B cell (primary cell): ENCODE measurements at regions not wholly inside any gene's neighbourhood (a gene's known extent, or its start where the extent isn't known, plus 50 kb on each side); places are given as distances from the start of the nearest gene placed in this dataset.

Experiments
- ATAC-seq: fragments of 200-7000 bp; cut with Tn5 transposase; one replicate; pipeline ENCODE4 v1.10.0; 2021; ENCODE audit warnings: low read depth, mild to moderate bottlenecking, moderate number of reproducible peaks, moderate library complexity
- CTCF ChIA-PET: fragments of 350-600 bp; sonication (Branson Sonifier 250); formaldehyde crosslinking; loops from one replicate; lab custom pipeline; 2021; ENCODE audit warnings: antibody characterized with exemption, inconsistent platforms; lab: Charles Lee
- POLR2A ChIA-PET: fragments of 350-600 bp; sonication (Branson Sonifier 250); formaldehyde crosslinking; loops from one replicate; lab custom pipeline; 2021; ENCODE audit warnings: antibody characterized with exemption; lab: Charles Lee
- DNase-seq: peaks from one replicate; pipeline ENCODE4 v3.0.0; 2013
- H2AFZ ChIP-seq: 2 replicates; pipeline ENCODE4 v1.6.1; 2012; ENCODE audit warnings: mild to moderate bottlenecking, low read depth, low read length; ENCODE audit not compliant: insufficient read depth, poor library complexity, severe bottlenecking
- H3K27ac ChIP-seq, 2 donors: 1 replicate in 1 of 2; 2 replicates in 1 of 2; pipeline ENCODE4 v1.5.1; 2012 to 2013; ENCODE audit warnings: low read length in 2 of 2, mild to moderate bottlenecking in 2 of 2, moderate library complexity in 1 of 2
- H3K27me3 ChIP-seq, 4 experiments: fragments of 200-600 bp in 1 of 4; sonication (generic) in 1 of 4; replicated peaks in 1 of 4; 1 replicate in 2 of 4; 2 replicates in 2 of 4; pipeline versions ENCODE4 v1.6.1 to v1.7.0; 2013 to 2016; ENCODE audit warnings: low read length in 3 of 4, mild to moderate bottlenecking in 2 of 4, mixed read lengths in 1 of 4, moderate library complexity in 1 of 4; ENCODE audit not compliant: insufficient read depth in 4 of 4, control insufficient read depth in 3 of 4; ENCODE audit errors: control extremely low read depth in 1 of 4
- H3K36me3 ChIP-seq, 2 experiments: replicated peaks in 1 of 2; 1 replicate in 1 of 2; 2 replicates in 1 of 2; pipeline versions ENCODE4 v1.6.1 to v1.7.1; 2013; ENCODE audit warnings: low read length in 1 of 2; ENCODE audit not compliant: insufficient read depth in 2 of 2, control insufficient read depth in 1 of 2; ENCODE audit errors: control extremely low read depth in 1 of 2, extremely low read depth in 1 of 2
- H3K4me1 ChIP-seq, 2 donors: fragments of 200-600 bp in 1 of 2; sonication (generic) in 1 of 2; 1 replicate in 1 of 2; 2 replicates in 1 of 2; pipeline versions ENCODE4 v1.5.1 to v1.6.1; 2013 to 2017; ENCODE audit warnings: low read length in 2 of 2; ENCODE audit not compliant: control insufficient read depth in 2 of 2, insufficient read depth in 2 of 2
- H3K4me2 ChIP-seq: replicated peaks from 2 replicates; pipeline ENCODE3; 2012; ENCODE audit warnings: mild to moderate bottlenecking, low read depth, low read length; ENCODE audit not compliant: poor library complexity, severe bottlenecking
- H3K4me3 ChIP-seq, 5 experiments: fragments of 200-600 bp in 1 of 5; sonication (generic) in 1 of 5; 1 replicate in 3 of 5; 2 replicates in 2 of 5; pipeline versions ENCODE4 v1.5.1 to v1.7.0; 2011 to 2016; ENCODE audit warnings: low read length in 4 of 5, mild to moderate bottlenecking in 4 of 5, low read depth in 2 of 5, control low read depth in 1 of 5, moderate library complexity in 1 of 5; ENCODE audit not compliant: insufficient read depth in 1 of 5; ENCODE audit errors: control extremely low read depth in 1 of 5, extremely low read depth in 1 of 5
- H3K79me2 ChIP-seq: fragments of 200-600 bp; sonication (generic); one replicate; pipeline ENCODE4 v1.6.0; 2016; ENCODE audit warnings: low read length; ENCODE audit not compliant: control insufficient read depth, insufficient read depth
- H3K9ac ChIP-seq: fragments of 200-600 bp; sonication (generic); 2 replicates; pipeline ENCODE4 v1.6.1; 2017; ENCODE audit warnings: mild to moderate bottlenecking, low read length, moderate library complexity
- H3K9me3 ChIP-seq, 3 donors: one replicate each; pipeline versions ENCODE4 v1.6.1 to v1.7.1; 2013; ENCODE audit warnings: low read length in 2 of 3; ENCODE audit not compliant: control insufficient read depth in 2 of 3, insufficient read depth in 1 of 3; ENCODE audit errors: control extremely low read depth in 1 of 3
- H4K20me1 ChIP-seq: 2 replicates; pipeline ENCODE4 v1.6.0; 2012; ENCODE audit warnings: mild to moderate bottlenecking, low read length; ENCODE audit not compliant: insufficient read depth, control insufficient read depth, poor library complexity, severe bottlenecking
- H3K27ac Mint-ChIP-seq: one replicate; pipeline ENCODE4 v1.8.0; 2021; ENCODE audit warnings: mixed read lengths
- H3K27me3 Mint-ChIP-seq: one replicate; pipeline ENCODE4 v1.8.0; 2021; ENCODE audit warnings: mixed read lengths
- H3K4me1 Mint-ChIP-seq: one replicate; pipeline ENCODE4 v1.8.0; 2021; ENCODE audit warnings: mixed read lengths
- H3K4me3 Mint-ChIP-seq: one replicate; pipeline ENCODE4 v1.8.0; 2021; ENCODE audit warnings: mixed read lengths
- H3K9me3 Mint-ChIP-seq: one replicate; pipeline ENCODE4 v1.8.0; 2022; ENCODE audit warnings: mixed read lengths; ENCODE audit not compliant: insufficient read depth
- EZH2 ChIP-seq: IDR thresholded peaks from 2 replicates; pipeline ENCODE4 v1.6.1; 2012; ENCODE audit warnings: borderline replicate concordance, low read depth, mild to moderate bottlenecking, moderate library complexity, low read length; ENCODE audit not compliant: insufficient read depth, poor library complexity, severe bottlenecking
- WGBS: methylation state at CpG from one replicate; pipeline ENCODE4 v1.1.5; 2013; ENCODE audit warnings: missing lambda C conversion rate; ENCODE audit not compliant: insufficient coverage; 5-methylcytosine and 5-hydroxymethylcytosine counted together
- intact Hi-C: fragments of 100-400 bp; cut with micrococcal nuclease; formaldehyde crosslinking; loops from one replicate; pipeline ENCODE4 v1.10.0; 2022
- TF ChIP-seq, protein P1 (sequence below): fragments of 200-600 bp; IDR thresholded peaks from one replicate; pipeline ENCODE4 v1.8.0; 2022; ENCODE audit warnings: antibody characterized with exemption, mild to moderate bottlenecking

DNA sequence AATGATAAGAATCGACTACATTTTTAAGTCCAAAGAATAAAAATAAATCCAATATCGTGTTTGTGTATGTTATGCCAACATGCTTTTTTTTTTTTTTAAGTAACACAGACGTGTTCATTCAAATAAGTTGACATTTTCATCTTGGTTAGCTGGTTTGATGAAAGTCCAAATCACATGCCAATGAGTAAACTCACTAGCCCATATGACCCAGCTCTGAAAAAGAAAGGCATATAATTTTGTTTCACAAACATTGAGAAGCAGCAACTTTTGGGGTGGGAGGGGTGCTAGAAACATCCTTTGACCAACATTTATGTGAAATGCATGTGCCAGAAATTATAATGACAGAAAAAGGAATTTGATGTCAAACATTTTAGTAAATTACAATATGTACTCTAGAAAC is 61.6 kb upstream of the SPP1 start:
- TF ChIP-seq EZH2, result no peak
- TF ChIP-seq, protein P1, sequence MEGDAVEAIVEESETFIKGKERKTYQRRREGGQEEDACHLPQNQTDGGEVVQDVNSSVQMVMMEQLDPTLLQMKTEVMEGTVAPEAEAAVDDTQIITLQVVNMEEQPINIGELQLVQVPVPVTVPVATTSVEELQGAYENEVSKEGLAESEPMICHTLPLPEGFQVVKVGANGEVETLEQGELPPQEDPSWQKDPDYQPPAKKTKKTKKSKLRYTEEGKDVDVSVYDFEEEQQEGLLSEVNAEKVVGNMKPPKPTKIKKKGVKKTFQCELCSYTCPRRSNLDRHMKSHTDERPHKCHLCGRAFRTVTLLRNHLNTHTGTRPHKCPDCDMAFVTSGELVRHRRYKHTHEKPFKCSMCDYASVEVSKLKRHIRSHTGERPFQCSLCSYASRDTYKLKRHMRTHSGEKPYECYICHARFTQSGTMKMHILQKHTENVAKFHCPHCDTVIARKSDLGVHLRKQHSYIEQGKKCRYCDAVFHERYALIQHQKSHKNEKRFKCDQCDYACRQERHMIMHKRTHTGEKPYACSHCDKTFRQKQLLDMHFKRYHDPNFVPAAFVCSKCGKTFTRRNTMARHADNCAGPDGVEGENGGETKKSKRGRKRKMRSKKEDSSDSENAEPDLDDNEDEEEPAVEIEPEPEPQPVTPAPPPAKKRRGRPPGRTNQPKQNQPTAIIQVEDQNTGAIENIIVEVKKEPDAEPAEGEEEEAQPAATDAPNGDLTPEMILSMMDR, result no peak
- intact Hi-C loops, result no loop called here
- H3K9me3 Mint-ChIP-seq, result no peaks in the 10 kb centered on the region
- H3K27ac Mint-ChIP-seq, result no peak overlapping the region
- no peak overlapping the region for H3K4me3 Mint-ChIP-seq
- no peaks in the 10 kb centered on the region for H3K9me3 ChIP-seq
- H3K36me3 ChIP-seq, result no peaks in the 10 kb centered on the region
- H4K20me1 ChIP-seq, result no peaks in the 10 kb centered on the region
- ATAC-seq, result no peak
- no peak overlapping the region for H3K4me3 ChIP-seq
- H3K9ac ChIP-seq, result no peak overlapping the region
- H2AFZ ChIP-seq, result no peak overlapping the region
- ChIA-PET CTCF (no interaction called here), POLR2A (no interaction called here)
- WGBS, result no CpG with 5 or more reads among the region's 3 CpGs
- H3K79me2 ChIP-seq, result no peaks in the 10 kb centered on the region
- peaks cover 3% of the 10 kb centered on the region for H3K27me3 Mint-ChIP-seq
- no peaks in the 10 kb centered on the region for H3K4me1 ChIP-seq
- H3K27ac ChIP-seq, result no peak overlapping the region
- H3K27me3 ChIP-seq, result peaks cover 0 to 2% (median 0%) of the 10 kb centered on the region in 4 experiments
- no peaks in the 10 kb centered on the region for H3K4me1 Mint-ChIP-seq
- DNase-seq, result no peak
- H3K4me2 ChIP-seq, result no peak overlapping the region

DNA sequence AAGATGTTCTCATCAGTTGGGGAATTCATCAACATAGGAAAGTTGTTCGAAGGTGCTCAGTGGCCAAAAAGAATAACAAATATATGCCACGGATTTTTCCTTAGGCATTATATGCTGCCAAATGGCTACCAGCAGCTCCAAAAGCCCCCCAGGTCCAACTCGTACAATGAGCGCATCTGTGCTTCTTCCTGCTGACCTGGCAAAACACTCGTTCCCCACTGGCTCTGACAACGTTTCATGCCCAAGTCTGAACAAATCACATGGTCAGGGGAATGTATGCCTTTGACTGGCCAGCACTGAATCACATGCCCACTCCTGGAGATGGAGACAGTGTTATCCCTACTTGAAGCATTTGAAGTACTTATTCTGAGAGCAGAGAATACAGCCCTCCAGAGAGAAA is 59.9 kb upstream of the SPP1 start:
- Mint-ChIP-seq H3K4me1 (no peaks in the 10 kb centered on the region), H3K4me3 (no peak overlapping the region), H3K27ac (no peak overlapping the region), H3K27me3 (peaks cover 3% of the 10 kb centered on the region), H3K9me3 (no peaks in the 10 kb centered on the region)
- Histone ChIP-seq H3K27ac (no peak overlapping the region), H3K36me3 (no peaks in the 10 kb centered on the region), H3K27me3 (peaks cover 0 to 2% (median 0%) of the 10 kb centered on the region in 4 experiments), H4K20me1 (no peaks in the 10 kb centered on the region), H3K4me2 (no peak overlapping the region), H3K9me3 (no peaks in the 10 kb centered on the region), H3K4me3 (no peak overlapping the region), H2AFZ (no peak overlapping the region), H3K9ac (no peak overlapping the region), H3K79me2 (no peaks in the 10 kb centered on the region), H3K4me1 (no peaks in the 10 kb centered on the region)
- ChIA-PET POLR2A (no interaction called here), CTCF (no interaction called here)
- ATAC-seq (no peak), DNase-seq (no peak)
- no peak for TF ChIP-seq EZH2
- TF ChIP-seq, protein P1, result no peak
- 77% methylated on average over 6 of the region's 6 CpGs for WGBS
- intact Hi-C loops, result no loop called here
